ENCODE measurements at regions not wholly inside any gene's neighbourhood (a gene's known extent, or its start where the extent isn't known, plus 50 kb on each side); places are given as distances from the start of the nearest gene placed in this dataset.
"Not testable (repeated sequence)": the region's sequence is repeated elsewhere in the genome, so short reads cannot be mapped to it uniquely, and the experiment has no call there.

- no peak for DNase-seq
Observed at GRCh38 chr5:8773046-8773615, 772.7 kb downstream of the SEMA5A start.

GRCh38 chr5:8784692-8785091 is 761.2 kb downstream of the SEMA5A start:
- no peak for DNase-seq

- DNase-seq, result no peak
Observed at GRCh38 chr5:8788246-8788645, 757.6 kb downstream of the SEMA5A start.

GRCh38 chr5:8805653-8806052 is 740.2 kb downstream of the SEMA5A start:
- DNase-seq, result no peak

GRCh38 chr5:8807636-8808035 is 738.2 kb downstream of the SEMA5A start:
- no peak for DNase-seq

GRCh38 chr5:8811581-8811980 is 734.3 kb downstream of the SEMA5A start:
- no peak for DNase-seq

GRCh38 chr5:8813180-8813579 is 732.7 kb downstream of the SEMA5A start:
- DNase-seq, result no peak

GRCh38 chr5:8814105-8814504 is 731.8 kb downstream of the SEMA5A start:
- DNase-seq, result no peak

GRCh38 chr5:8824371-8824770 is 721.5 kb downstream of the SEMA5A start:
- no peak for DNase-seq

- DNase-seq, result no peak
Observed at GRCh38 chr5:8825139-8825757, 720.6 kb downstream of the SEMA5A start.

- no peak for DNase-seq
Observed at GRCh38 chr5:8826508-8826907, 719.4 kb downstream of the SEMA5A start.

GRCh38 chr5:8827696-8828095 is 718.2 kb downstream of the SEMA5A start:
- no peak for DNase-seq

GRCh38 chr5:8828596-8829322 is 717.1 kb downstream of the SEMA5A start:
- DNase-seq, result no peak

- peak in 1 of 51 donors; percentile 23 for DNase-seq
Observed at GRCh38 chr5:8829323-8830029, 716.4 kb downstream of the SEMA5A start.

GRCh38 chr5:8831251-8831650 is 714.6 kb downstream of the SEMA5A start:
- no peak for DNase-seq

GRCh38 chr5:8831854-8832253 is 714.0 kb downstream of the SEMA5A start:
- DNase-seq, result no peak

GRCh38 chr5:8839361-8840055 is 706.4 kb downstream of the SEMA5A start:
- peak in 48 of 51 donors; percentile 10 to 91 (median 68) for DNase-seq

GRCh38 chr5:8840237-8840636 is 705.6 kb downstream of the SEMA5A start:
- no peak for DNase-seq

- not testable (repeated sequence) for DNase-seq
Observed at GRCh38 chr5:8840746-8841145, 705.1 kb downstream of the SEMA5A start.

- peak in 27 of 51 donors; percentile 9 to 84 (median 47) for DNase-seq
Observed at GRCh38 chr5:8842971-8843551, 702.8 kb downstream of the SEMA5A start.

GRCh38 chr5:8843771-8844170 is 702.1 kb downstream of the SEMA5A start:
- DNase-seq, result peak in 17 of 51 donors; percentile 12 to 74 (median 28)
